ENCODE measurements at regions not wholly inside any gene's neighbourhood (a gene's known extent, or its start where the extent isn't known, plus 50 kb on each side); places are given as distances from the start of the nearest gene placed in this dataset.

- no peak for TF ChIP-seq CTCF (conservative IDR thresholded peaks at IDR 0.05; ENCODE audit: low read depth, low read length)
- no peak for TF ChIP-seq EZH2 (IDR thresholded peaks at IDR 0.05; ENCODE audit: low read length, unreplicated experiment)
Measured at GRCh38 chrX:26376037-26376708, 160.2 kb downstream of the MAGEB5 start.

All from PC-3 (cell line).